ENCODE measurements at regions not wholly inside any gene's neighbourhood (a gene's known extent, or its start where the extent isn't known, plus 50 kb on each side); places are given as distances from the start of the nearest gene placed in this dataset.
"Not testable (repeated sequence)": the region's sequence is repeated elsewhere in the genome, so short reads cannot be mapped to it uniquely, and the experiment has no call there.

GRCh38 chr3:17823036-17823435 lies 80.6 kb upstream of the TBC1D5 start:
- no peaks in the 10 kb centered on the region for H3K36me3 ChIP-seq (ENCODE audit: control insufficient read depth, insufficient read depth, low read length)
- H3K27ac ChIP-seq (ENCODE audit: low read depth, low read length), result no peak overlapping the region
- no peaks in the 10 kb centered on the region for H3K27me3 ChIP-seq (ENCODE audit: control insufficient read depth, insufficient read depth, low read length)
- WGBS (ENCODE audit: insufficient coverage), result no CpG with 5 or more reads among the region's 4 CpGs
- DNase-seq (ENCODE audit: low read depth in 4 of 6, low spot score in 6 of 6), result no peak
- H3K9me3 ChIP-seq (ENCODE audit: control insufficient read depth, insufficient read depth, low read length), result no peaks in the 10 kb centered on the region
- H3K4me3 ChIP-seq (ENCODE audit: low read depth, low read length), result no peak overlapping the region
- no peaks in the 10 kb centered on the region for H3K4me1 ChIP-seq (ENCODE audit: control insufficient read depth, insufficient read depth, low read length)

GRCh38 chr3:17820704-17821103 lies 78.3 kb upstream of the TBC1D5 start:
- no CpG with 5 or more reads among the region's 2 CpGs for WGBS (ENCODE audit: insufficient coverage)
- H3K36me3 ChIP-seq (ENCODE audit: control insufficient read depth, insufficient read depth, low read length), result no peaks in the 10 kb centered on the region
- no peak overlapping the region for H3K27ac ChIP-seq (ENCODE audit: low read depth, low read length)
- peak in 1 of 6 donors; percentile 24 for DNase-seq (ENCODE audit: low read depth in 4 of 6, low spot score in 6 of 6)
- H3K9me3 ChIP-seq (ENCODE audit: control insufficient read depth, insufficient read depth, low read length), result no peaks in the 10 kb centered on the region
- no peaks in the 10 kb centered on the region for H3K27me3 ChIP-seq (ENCODE audit: control insufficient read depth, insufficient read depth, low read length)
- no peaks in the 10 kb centered on the region for H3K4me1 ChIP-seq (ENCODE audit: control insufficient read depth, insufficient read depth, low read length)
- H3K4me3 ChIP-seq (ENCODE audit: low read depth, low read length), result no peak overlapping the region

DNA sequence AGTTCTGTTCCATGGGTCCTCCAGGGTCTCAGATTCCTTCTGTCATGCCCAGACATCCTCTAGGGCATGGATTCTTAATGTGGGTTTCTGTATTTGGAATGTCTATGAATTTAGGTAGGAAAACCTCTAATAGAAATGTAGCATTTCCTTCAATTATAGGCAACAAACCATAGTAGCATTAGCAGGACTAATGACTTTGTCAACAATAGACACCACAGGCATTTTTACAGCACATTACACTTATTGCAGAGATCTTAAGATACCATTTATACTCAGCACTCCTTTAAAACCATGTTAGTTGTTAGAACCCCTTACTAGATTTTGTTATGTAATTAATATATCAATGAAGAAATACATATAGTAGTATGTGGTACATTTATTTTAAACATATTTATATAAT lies 77.8 kb upstream of the TBC1D5 start:
- Histone ChIP-seq H3K27me3 (ENCODE audit: control insufficient read depth, insufficient read depth, low read length) (no peaks in the 10 kb centered on the region), H3K27ac (ENCODE audit: low read depth, low read length) (no peak overlapping the region), H3K4me1 (ENCODE audit: control insufficient read depth, insufficient read depth, low read length) (no peaks in the 10 kb centered on the region), H3K4me3 (ENCODE audit: low read depth, low read length) (no peak overlapping the region), H3K36me3 (ENCODE audit: control insufficient read depth, insufficient read depth, low read length) (no peaks in the 10 kb centered on the region), H3K9me3 (ENCODE audit: control insufficient read depth, insufficient read depth, low read length) (no peaks in the 10 kb centered on the region)
- peak in 1 of 6 donors; percentile 35 for DNase-seq (ENCODE audit: low read depth in 4 of 6, low spot score in 6 of 6)

GRCh38 chr3:17817973-17818372 lies 75.5 kb upstream of the TBC1D5 start:
- H3K4me1 ChIP-seq (ENCODE audit: control insufficient read depth, insufficient read depth, low read length); DNase-seq (ENCODE audit: low read depth in 4 of 6, low spot score in 6 of 6); H3K36me3 ChIP-seq (ENCODE audit: control insufficient read depth, insufficient read depth, low read length); H3K27me3 ChIP-seq (ENCODE audit: control insufficient read depth, insufficient read depth, low read length); H3K27ac ChIP-seq (ENCODE audit: low read depth, low read length); H3K9me3 ChIP-seq (ENCODE audit: control insufficient read depth, insufficient read depth, low read length); H3K4me3 ChIP-seq (ENCODE audit: low read depth, low read length): not testable (repeated sequence)
- over 99% methylated on average over 20 of the region's 20 CpGs for WGBS (ENCODE audit: insufficient coverage)

DNA sequence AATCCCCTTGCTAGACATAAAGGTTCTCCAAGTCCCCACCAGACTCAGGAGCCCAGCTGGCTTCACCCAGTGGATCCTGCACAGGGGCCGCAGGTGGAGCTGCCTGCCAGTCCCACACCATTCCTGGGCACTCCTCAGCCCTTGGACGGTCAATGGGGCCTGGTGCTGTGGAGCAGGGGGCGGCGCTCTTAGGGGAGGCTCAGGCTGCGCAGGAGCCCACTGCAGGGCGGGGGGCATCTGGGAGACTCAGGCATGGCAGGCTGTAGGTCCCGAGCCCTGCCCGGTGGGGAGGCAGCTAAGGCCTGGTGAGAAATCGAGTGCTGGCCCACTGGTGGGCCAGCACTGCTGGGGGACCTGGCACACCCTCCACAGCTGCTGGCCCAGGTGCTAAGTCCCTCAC lies 75.1 kb upstream of the TBC1D5 start:
- no peaks in the 10 kb centered on the region for H3K36me3 ChIP-seq (ENCODE audit: control insufficient read depth, insufficient read depth, low read length)
- DNase-seq (ENCODE audit: low read depth in 4 of 6, low spot score in 6 of 6), result no peak
- H3K27ac ChIP-seq (ENCODE audit: low read depth, low read length), result no peak overlapping the region
- no peaks in the 10 kb centered on the region for H3K27me3 ChIP-seq (ENCODE audit: control insufficient read depth, insufficient read depth, low read length)
- no peak overlapping the region for H3K4me3 ChIP-seq (ENCODE audit: low read depth, low read length)
- WGBS (ENCODE audit: insufficient coverage), result 93% methylated on average over 8 of the region's 9 CpGs
- no peaks in the 10 kb centered on the region for H3K4me1 ChIP-seq (ENCODE audit: control insufficient read depth, insufficient read depth, low read length)
- H3K9me3 ChIP-seq (ENCODE audit: control insufficient read depth, insufficient read depth, low read length), result no peaks in the 10 kb centered on the region

- not testable (repeated sequence) for H3K27ac ChIP-seq (ENCODE audit: low read depth, low read length); H3K36me3 ChIP-seq (ENCODE audit: control insufficient read depth, insufficient read depth, low read length); H3K4me3 ChIP-seq (ENCODE audit: low read depth, low read length); H3K4me1 ChIP-seq (ENCODE audit: control insufficient read depth, insufficient read depth, low read length); DNase-seq (ENCODE audit: low read depth in 4 of 6, low spot score in 6 of 6); H3K27me3 ChIP-seq (ENCODE audit: control insufficient read depth, insufficient read depth, low read length); H3K9me3 ChIP-seq (ENCODE audit: control insufficient read depth, insufficient read depth, low read length)
- 67% methylated on average over 1 of the region's 3 CpGs for WGBS (ENCODE audit: insufficient coverage)
Observed at GRCh38 chr3:17816839-17817238, 74.4 kb upstream of the TBC1D5 start.

GRCh38 chr3:17812328-17812727 lies 69.9 kb upstream of the TBC1D5 start:
- H3K27ac ChIP-seq (ENCODE audit: low read depth, low read length); H3K4me1 ChIP-seq (ENCODE audit: control insufficient read depth, insufficient read depth, low read length); DNase-seq (ENCODE audit: low read depth in 4 of 6, low spot score in 6 of 6); H3K27me3 ChIP-seq (ENCODE audit: control insufficient read depth, insufficient read depth, low read length); H3K36me3 ChIP-seq (ENCODE audit: control insufficient read depth, insufficient read depth, low read length); H3K9me3 ChIP-seq (ENCODE audit: control insufficient read depth, insufficient read depth, low read length); H3K4me3 ChIP-seq (ENCODE audit: low read depth, low read length): not testable (repeated sequence)
- WGBS (ENCODE audit: insufficient coverage), result 100% methylated on average over 4 of the region's 7 CpGs

DNA sequence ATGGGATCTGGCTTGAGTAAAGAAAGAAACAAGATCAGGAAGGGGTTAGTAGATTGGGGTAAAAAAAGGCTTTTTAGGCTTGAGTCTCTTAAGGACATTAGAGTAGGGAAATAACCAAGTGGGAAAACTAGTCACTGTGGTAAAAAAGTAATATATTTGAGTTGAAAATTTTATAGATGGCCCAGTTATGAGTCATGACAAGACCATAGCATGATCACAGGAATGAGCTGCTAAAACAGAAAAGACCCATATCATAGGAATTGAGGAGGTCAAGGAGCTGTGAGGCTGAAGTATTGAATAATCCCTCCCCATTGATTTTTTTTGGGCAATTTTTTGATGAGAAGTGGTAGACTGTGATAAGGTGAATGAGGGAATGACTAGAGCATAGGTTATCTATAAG lies 69.2 kb upstream of the TBC1D5 start:
- no peak for DNase-seq (ENCODE audit: low read depth in 4 of 6, low spot score in 6 of 6)
- no peaks in the 10 kb centered on the region for H3K9me3 ChIP-seq (ENCODE audit: control insufficient read depth, insufficient read depth, low read length)
- H3K4me1 ChIP-seq (ENCODE audit: control insufficient read depth, insufficient read depth, low read length), result no peaks in the 10 kb centered on the region
- no peak overlapping the region for H3K4me3 ChIP-seq (ENCODE audit: low read depth, low read length)
- H3K36me3 ChIP-seq (ENCODE audit: control insufficient read depth, insufficient read depth, low read length), result no peaks in the 10 kb centered on the region
- H3K27ac ChIP-seq (ENCODE audit: low read depth, low read length), result no peak overlapping the region
- no peaks in the 10 kb centered on the region for H3K27me3 ChIP-seq (ENCODE audit: control insufficient read depth, insufficient read depth, low read length)

DNA sequence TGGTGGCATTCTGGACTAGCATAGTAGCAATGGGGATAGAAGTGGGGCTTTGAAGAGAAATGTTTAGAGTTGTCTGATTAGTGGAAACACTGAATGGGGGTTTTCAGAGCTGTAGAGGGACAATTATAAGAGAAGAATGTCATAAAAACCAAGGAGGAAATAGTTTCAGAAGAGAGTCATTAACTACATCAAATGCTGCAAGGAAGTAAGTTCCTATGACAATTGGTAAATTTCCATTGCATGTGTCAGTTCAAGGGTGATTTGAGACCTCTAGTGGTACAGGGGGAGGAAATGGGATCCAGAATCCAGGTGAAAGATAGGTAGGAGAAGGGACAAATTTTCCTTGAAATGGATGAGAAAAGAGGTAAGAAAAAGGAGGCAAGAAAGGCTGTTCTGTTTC lies 68.3 kb upstream of the TBC1D5 start:
- no peaks in the 10 kb centered on the region for H3K9me3 ChIP-seq (ENCODE audit: control insufficient read depth, insufficient read depth, low read length)
- no peaks in the 10 kb centered on the region for H3K4me1 ChIP-seq (ENCODE audit: control insufficient read depth, insufficient read depth, low read length)
- H3K36me3 ChIP-seq (ENCODE audit: control insufficient read depth, insufficient read depth, low read length), result no peaks in the 10 kb centered on the region
- no peak overlapping the region for H3K4me3 ChIP-seq (ENCODE audit: low read depth, low read length)
- H3K27ac ChIP-seq (ENCODE audit: low read depth, low read length), result no peak overlapping the region
- no peaks in the 10 kb centered on the region for H3K27me3 ChIP-seq (ENCODE audit: control insufficient read depth, insufficient read depth, low read length)
- no peak for DNase-seq (ENCODE audit: low read depth in 4 of 6, low spot score in 6 of 6)

GRCh38 chr3:17808994-17809393 lies 66.6 kb upstream of the TBC1D5 start:
- no peaks in the 10 kb centered on the region for H3K36me3 ChIP-seq (ENCODE audit: control insufficient read depth, insufficient read depth, low read length)
- H3K4me1 ChIP-seq (ENCODE audit: control insufficient read depth, insufficient read depth, low read length), result no peaks in the 10 kb centered on the region
- DNase-seq (ENCODE audit: low read depth in 4 of 6, low spot score in 6 of 6), result no peak
- H3K27ac ChIP-seq (ENCODE audit: low read depth, low read length), result no peak overlapping the region
- H3K4me3 ChIP-seq (ENCODE audit: low read depth, low read length), result no peak overlapping the region
- no peaks in the 10 kb centered on the region for H3K27me3 ChIP-seq (ENCODE audit: control insufficient read depth, insufficient read depth, low read length)
- H3K9me3 ChIP-seq (ENCODE audit: control insufficient read depth, insufficient read depth, low read length), result no peaks in the 10 kb centered on the region

DNA sequence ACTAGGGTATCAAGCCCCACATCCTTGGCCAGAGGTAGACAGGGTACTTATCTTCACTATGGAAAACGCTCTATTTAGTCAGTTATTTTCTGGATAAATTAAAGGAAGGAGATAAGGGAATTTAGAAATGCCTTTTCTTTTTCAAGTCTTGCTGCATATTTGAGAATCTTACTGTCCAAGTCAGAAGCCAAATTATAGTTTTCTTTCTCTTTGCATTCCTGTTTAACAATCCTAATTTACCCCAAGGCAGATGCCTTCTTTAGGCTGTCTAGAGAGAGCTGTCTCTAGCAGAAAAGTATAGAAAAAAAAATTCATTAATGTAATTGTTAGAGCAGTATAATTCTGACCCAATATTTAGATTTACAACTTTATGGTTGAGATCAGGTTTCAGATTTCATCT lies 64.4 kb upstream of the TBC1D5 start:
- Histone ChIP-seq H3K27me3 (ENCODE audit: control insufficient read depth, insufficient read depth, low read length) (no peaks in the 10 kb centered on the region), H3K27ac (ENCODE audit: low read depth, low read length) (no peak overlapping the region), H3K4me1 (ENCODE audit: control insufficient read depth, insufficient read depth, low read length) (no peaks in the 10 kb centered on the region), H3K9me3 (ENCODE audit: control insufficient read depth, insufficient read depth, low read length) (no peaks in the 10 kb centered on the region), H3K4me3 (ENCODE audit: low read depth, low read length) (no peak overlapping the region), H3K36me3 (ENCODE audit: control insufficient read depth, insufficient read depth, low read length) (no peaks in the 10 kb centered on the region)
- DNase-seq (ENCODE audit: low read depth in 4 of 6, low spot score in 6 of 6), result no peak
- no CpG with 5 or more reads among the region's 1 CpG for WGBS (ENCODE audit: insufficient coverage)
